Gastrocnemius medialis (tissue), 4 donors: ENCODE measurements at regions not wholly inside any gene's neighbourhood (a gene's known extent, or its start where the extent isn't known, plus 50 kb on each side); places are given as distances from the start of the nearest gene placed in this dataset.

ENCODE experiments used
- POLR2A ChIP-seq, 2 donors: fragments of 450-650 bp; IDR thresholded peaks; one replicate each; pipeline ENCODE4 v1.6.1; 2017; ENCODE audit warnings: antibody characterized with exemption in 2 of 2, mild to moderate bottlenecking in 2 of 2, moderate library complexity in 2 of 2
- TF ChIP-seq, protein P1 (sequence below), 5 experiments: fragments of 450-650 bp in 3 of 5; fragments of 200-600 bp in 2 of 5; sonication (generic) in 2 of 5; IDR thresholded peaks in 4 of 5; conservative IDR thresholded peaks in 1 of 5; 1 replicate in 4 of 5; 2 replicates in 1 of 5; pipeline ENCODE4 v1.5.1; 2016 to 2019; ENCODE audit warnings: antibody characterized with exemption in 5 of 5, mild to moderate bottlenecking in 3 of 5, moderate library complexity in 3 of 5

DNA sequence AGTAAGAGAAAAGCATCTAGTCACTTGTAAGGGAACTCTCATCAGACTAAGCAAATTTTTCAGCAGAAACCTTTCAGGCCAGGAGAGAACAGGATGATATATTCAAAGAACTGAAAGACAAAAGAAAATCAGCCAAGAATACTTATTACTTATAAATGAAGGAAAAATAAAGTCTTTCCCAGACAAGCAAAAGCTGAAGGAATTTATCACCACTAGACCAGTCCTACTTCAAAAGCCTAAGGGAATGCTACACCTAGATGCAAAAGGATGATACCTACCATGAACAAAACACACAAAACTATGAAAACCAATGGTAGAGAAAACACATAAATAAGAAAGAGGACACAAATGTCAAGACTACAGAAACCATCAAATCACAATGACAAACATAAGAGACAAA lies 126.6 kb upstream of the ABCB5 start:
- TF ChIP-seq, protein P1, sequence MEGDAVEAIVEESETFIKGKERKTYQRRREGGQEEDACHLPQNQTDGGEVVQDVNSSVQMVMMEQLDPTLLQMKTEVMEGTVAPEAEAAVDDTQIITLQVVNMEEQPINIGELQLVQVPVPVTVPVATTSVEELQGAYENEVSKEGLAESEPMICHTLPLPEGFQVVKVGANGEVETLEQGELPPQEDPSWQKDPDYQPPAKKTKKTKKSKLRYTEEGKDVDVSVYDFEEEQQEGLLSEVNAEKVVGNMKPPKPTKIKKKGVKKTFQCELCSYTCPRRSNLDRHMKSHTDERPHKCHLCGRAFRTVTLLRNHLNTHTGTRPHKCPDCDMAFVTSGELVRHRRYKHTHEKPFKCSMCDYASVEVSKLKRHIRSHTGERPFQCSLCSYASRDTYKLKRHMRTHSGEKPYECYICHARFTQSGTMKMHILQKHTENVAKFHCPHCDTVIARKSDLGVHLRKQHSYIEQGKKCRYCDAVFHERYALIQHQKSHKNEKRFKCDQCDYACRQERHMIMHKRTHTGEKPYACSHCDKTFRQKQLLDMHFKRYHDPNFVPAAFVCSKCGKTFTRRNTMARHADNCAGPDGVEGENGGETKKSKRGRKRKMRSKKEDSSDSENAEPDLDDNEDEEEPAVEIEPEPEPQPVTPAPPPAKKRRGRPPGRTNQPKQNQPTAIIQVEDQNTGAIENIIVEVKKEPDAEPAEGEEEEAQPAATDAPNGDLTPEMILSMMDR (IDR thresholded peaks at IDR 0.05 in 4 of 5, conservative IDR thresholded peaks at IDR 0.05 in 1 of 5): no peak
- no peak for TF ChIP-seq POLR2A (IDR thresholded peaks at IDR 0.05)
